GM23338 (cell line): ENCODE measurements at regions not wholly inside any gene's neighbourhood (a gene's known extent, or its start where the extent isn't known, plus 50 kb on each side); places are given as distances from the start of the nearest gene placed in this dataset.

Source experiments
- ATAC-seq: fragments of 200-7000 bp; cut with Tn5 transposase; 3 replicates; pipeline ENCODE4 v1.9.1; 2020
- DNase-seq: peaks from one replicate; pipeline ENCODE4 v3.0.0-alpha.2; 2015; ENCODE audit warnings: low spot score
- H2AFZ ChIP-seq: fragments of 200-600 bp; sonication (generic); 2 replicates; pipeline ENCODE4 v1.8.0; 2016; ENCODE audit warnings: antibody characterized with exemption, mild to moderate bottlenecking, moderate library complexity
- H3F3A ChIP-seq: fragments of 200-600 bp; sonication (generic); replicated peaks from 2 replicates; pipeline ENCODE4 v1.8.0; 2017; ENCODE audit warnings: antibody characterized with exemption, mixed run types, low read depth
- H3K27ac ChIP-seq: fragments of 200-600 bp; sonication (generic); 2 replicates; pipeline ENCODE4 v1.6.1; 2016; ENCODE audit warnings: low read depth
- H3K27me3 ChIP-seq: fragments of 200-600 bp; sonication (generic); 2 replicates; pipeline ENCODE4 v1.8.0; 2016; ENCODE audit warnings: mild to moderate bottlenecking, mixed run types, moderate library complexity; ENCODE audit not compliant: insufficient read depth
- H3K36me3 ChIP-seq: fragments of 200-600 bp; sonication (generic); 2 replicates; pipeline ENCODE4 v1.8.0; 2016; ENCODE audit warnings: mild to moderate bottlenecking; ENCODE audit not compliant: insufficient read depth
- H3K4me1 ChIP-seq: fragments of 200-600 bp; sonication (generic); 2 replicates; pipeline ENCODE4 v1.8.0; 2016; ENCODE audit warnings: mild to moderate bottlenecking, moderate library complexity; ENCODE audit not compliant: insufficient read depth
- H3K4me2 ChIP-seq: fragments of 200-600 bp; sonication (generic); 2 replicates; pipeline ENCODE4 v1.7.1; 2017; ENCODE audit warnings: mixed run types
- H3K4me3 ChIP-seq: fragments of 200-600 bp; sonication (generic); 2 replicates; pipeline ENCODE4 v1.6.1; 2016; ENCODE audit warnings: mixed run types
- H3K79me2 ChIP-seq: fragments of 200-600 bp; sonication (generic); replicated peaks from 2 replicates; pipeline ENCODE4 v1.8.0; 2017; ENCODE audit warnings: mild to moderate bottlenecking; ENCODE audit not compliant: insufficient read depth
- H3K9me2 ChIP-seq: fragments of 200-600 bp; sonication (generic); 2 replicates; pipeline ENCODE4 v1.8.0; 2017; ENCODE audit not compliant: insufficient read depth
- H4K20me1 ChIP-seq: fragments of 200-600 bp; sonication (generic); replicated peaks from 2 replicates; pipeline ENCODE4 v1.8.0; 2017; ENCODE audit warnings: mild to moderate bottlenecking; ENCODE audit not compliant: insufficient read depth
- H3K27ac Mint-ChIP-seq: 2 replicates; pipeline ENCODE4 v1.8.0; 2020; ENCODE audit warnings: inconsistent platforms, mild to moderate bottlenecking, moderate library complexity, mixed read lengths
- H3K27me3 Mint-ChIP-seq: 3 replicates; pipeline ENCODE4 v1.8.0; 2022; ENCODE audit warnings: low read depth, mild to moderate bottlenecking, moderate library complexity, mixed read lengths, inconsistent platforms; ENCODE audit not compliant: insufficient read depth, poor library complexity
- H3K36me3 Mint-ChIP-seq: 3 replicates; pipeline ENCODE4 v1.8.0; 2021; ENCODE audit warnings: low read depth, mild to moderate bottlenecking, inconsistent platforms, moderate library complexity, mixed read lengths
- H3K4me1 Mint-ChIP-seq: 3 replicates; pipeline ENCODE4 v1.8.0; 2020; ENCODE audit warnings: mild to moderate bottlenecking, inconsistent platforms, mixed read lengths
- H3K4me3 Mint-ChIP-seq: 3 replicates; pipeline ENCODE4 v1.8.0; 2021; ENCODE audit warnings: moderate library complexity, mild to moderate bottlenecking, inconsistent platforms, mixed read lengths
- H3K9me3 Mint-ChIP-seq: 3 replicates; pipeline ENCODE4 v1.8.0; 2020; ENCODE audit warnings: moderate library complexity, mild to moderate bottlenecking, inconsistent platforms, mixed read lengths
- CTCF ChIP-seq, 2 experiments: fragments of 200-600 bp in 1 of 2; sonication (generic) in 1 of 2; conservative IDR thresholded peaks; 2 replicates each; pipeline versions ENCODE4 v1.5.1 to v1.6.1; 2016 to 2017; ENCODE audit warnings: antibody characterized with exemption in 2 of 2, low read depth in 2 of 2, mild to moderate bottlenecking in 2 of 2, moderate library complexity in 1 of 2
- EZH2 ChIP-seq: fragments of 200-600 bp; sonication (generic); IDR thresholded peaks from one replicate; pipeline ENCODE4 v1.8.0; 2017; ENCODE audit warnings: antibody characterized with exemption, mild to moderate bottlenecking, low read depth; ENCODE audit not compliant: unreplicated experiment
- EZH2phosphoT487 ChIP-seq: fragments of 200-600 bp; sonication (generic); IDR thresholded peaks from one replicate; pipeline ENCODE4 v1.8.1; 2018; ENCODE audit warnings: antibody characterized with exemption; ENCODE audit not compliant: unreplicated experiment
- NANOG ChIP-seq: IDR thresholded peaks from 2 replicates; pipeline ENCODE4 v1.6.1; 2016; ENCODE audit warnings: antibody characterized with exemption, borderline replicate concordance
- REST ChIP-seq: IDR thresholded peaks from one replicate; pipeline ENCODE4 v1.6.1; 2018; ENCODE audit warnings: antibody characterized with exemption; ENCODE audit not compliant: unreplicated experiment
- STAT1 ChIP-seq: IDR thresholded peaks from one replicate; pipeline ENCODE4 v1.6.1; 2016; ENCODE audit warnings: antibody characterized with exemption; ENCODE audit not compliant: unreplicated experiment
- ZNF114 ChIP-seq: fragments of 250-450 bp; sonication (Bioruptor Pico); IDR thresholded peaks from 2 replicates; pipeline ENCODE4 v1.5.0; 2020; ENCODE audit warnings: mild to moderate bottlenecking, moderate library complexity
- TF ChIP-seq, protein P1 (sequence below): IDR thresholded peaks from 2 replicates; pipeline ENCODE4 v1.6.1; 2016; ENCODE audit warnings: antibody characterized with exemption
- TF ChIP-seq, protein P2 (sequence below): fragments of 250-450 bp; sonication (Bioruptor Pico); IDR thresholded peaks from 2 replicates; pipeline ENCODE4 v1.5.0; 2020; ENCODE audit warnings: mild to moderate bottlenecking, moderate library complexity

DNA sequence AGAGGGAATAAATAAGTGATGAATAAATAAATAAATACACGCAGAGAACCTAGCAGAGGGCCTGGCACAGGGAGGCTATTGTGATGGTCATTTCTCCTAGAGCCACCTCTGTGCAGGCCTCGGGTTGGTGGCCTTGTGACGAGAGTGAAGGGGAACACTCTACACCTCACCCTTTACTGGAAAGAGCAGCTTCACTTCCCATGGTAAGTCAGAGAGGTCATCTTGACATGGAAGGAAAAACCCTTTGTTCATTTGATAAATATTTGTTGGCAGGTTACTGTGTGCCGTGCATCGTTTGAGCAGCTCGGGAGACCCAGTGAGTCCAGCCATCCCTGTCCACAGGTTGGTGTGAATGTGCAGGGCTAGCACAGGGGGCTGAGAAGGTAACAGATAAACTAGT, 70.2 kb upstream of the PODXL start (continued):
- TF ChIP-seq, protein P1, sequence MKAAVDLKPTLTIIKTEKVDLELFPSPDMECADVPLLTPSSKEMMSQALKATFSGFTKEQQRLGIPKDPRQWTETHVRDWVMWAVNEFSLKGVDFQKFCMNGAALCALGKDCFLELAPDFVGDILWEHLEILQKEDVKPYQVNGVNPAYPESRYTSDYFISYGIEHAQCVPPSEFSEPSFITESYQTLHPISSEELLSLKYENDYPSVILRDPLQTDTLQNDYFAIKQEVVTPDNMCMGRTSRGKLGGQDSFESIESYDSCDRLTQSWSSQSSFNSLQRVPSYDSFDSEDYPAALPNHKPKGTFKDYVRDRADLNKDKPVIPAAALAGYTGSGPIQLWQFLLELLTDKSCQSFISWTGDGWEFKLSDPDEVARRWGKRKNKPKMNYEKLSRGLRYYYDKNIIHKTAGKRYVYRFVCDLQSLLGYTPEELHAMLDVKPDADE, result no peak
- TF ChIP-seq ZNF114 (CRISPR knock-in tag), result no peak
- TF ChIP-seq STAT1, result no peak
- TF ChIP-seq CTCF (conservative IDR thresholded peaks at IDR 0.05; ENCODE audit: low read depth in 2 of 2), result no peak
- TF ChIP-seq EZH2, result no peak

DNA sequence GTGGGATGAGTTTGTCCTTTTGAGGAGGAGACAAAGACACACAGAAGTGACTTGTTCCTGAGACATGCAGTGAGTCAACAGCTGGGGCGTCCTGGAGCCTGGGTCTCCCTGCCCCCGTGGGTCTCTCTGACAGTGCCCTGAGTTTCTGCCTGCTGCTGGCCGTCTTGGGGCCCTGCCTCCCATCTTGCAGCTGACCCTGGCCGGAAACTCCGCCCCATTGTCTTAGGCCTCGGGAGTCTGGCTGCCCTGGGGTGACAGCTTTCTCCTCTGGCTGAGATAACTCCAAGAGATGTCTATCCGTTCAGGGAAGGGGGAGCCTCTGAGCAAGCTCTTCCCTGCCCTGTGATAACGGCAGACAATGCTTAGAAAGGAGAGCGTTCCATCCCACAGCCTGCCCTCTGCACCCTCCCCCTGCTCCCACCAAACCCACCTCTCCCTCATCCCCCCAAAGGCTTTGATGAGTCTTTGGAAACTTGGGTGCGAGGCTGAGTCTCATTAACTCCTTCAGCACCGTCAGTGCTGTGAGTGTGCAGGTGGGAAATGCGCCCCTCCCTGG, 69.5 kb upstream of the PODXL start:
- Mint-ChIP-seq H3K36me3 (no peaks in the 10 kb centered on the region; the same call in 2 of the 3 replicates), H3K27me3 (peaks cover 15% of the 10 kb centered on the region), H3K27ac (peak overlapping the region; percentile 81), H3K4me1 (peaks cover 59% of the 10 kb centered on the region), H3K9me3 (no peaks in the 10 kb centered on the region), H3K4me3 (0 out of 3 replicates have a peak overlapping the region, but pooled peaks have one; percentile 12)
- Histone ChIP-seq H3K4me1 (peaks cover 29% of the 10 kb centered on the region), H3K79me2 (no peaks in the 10 kb centered on the region), H3K4me2 (peak overlapping the region; percentile 53), H3K4me3 (no peak overlapping the region; the same call in 1 of the 2 replicates), H3K9me2 (no peaks in the 10 kb centered on the region), H3K36me3 (no peaks in the 10 kb centered on the region), H3K27me3 (no peaks in the 10 kb centered on the region), H2AFZ (no peak overlapping the region), H3K27ac (peak overlapping the region; percentile 71; the same call in 1 of the 2 replicates), H3F3A (peaks cover 5% of the 10 kb centered on the region; the same call in 1 of the 2 replicates), H4K20me1 (no peaks in the 10 kb centered on the region)
- TF ChIP-seq REST (no peak), EZH2phosphoT487 (no peak), NANOG (no peak), CTCF (conservative IDR thresholded peaks at IDR 0.05; ENCODE audit: low read depth in 2 of 2) (peak; percentile 16 to 40; a peak in 2 of 4 replicates)
- TF ChIP-seq, protein P2, sequence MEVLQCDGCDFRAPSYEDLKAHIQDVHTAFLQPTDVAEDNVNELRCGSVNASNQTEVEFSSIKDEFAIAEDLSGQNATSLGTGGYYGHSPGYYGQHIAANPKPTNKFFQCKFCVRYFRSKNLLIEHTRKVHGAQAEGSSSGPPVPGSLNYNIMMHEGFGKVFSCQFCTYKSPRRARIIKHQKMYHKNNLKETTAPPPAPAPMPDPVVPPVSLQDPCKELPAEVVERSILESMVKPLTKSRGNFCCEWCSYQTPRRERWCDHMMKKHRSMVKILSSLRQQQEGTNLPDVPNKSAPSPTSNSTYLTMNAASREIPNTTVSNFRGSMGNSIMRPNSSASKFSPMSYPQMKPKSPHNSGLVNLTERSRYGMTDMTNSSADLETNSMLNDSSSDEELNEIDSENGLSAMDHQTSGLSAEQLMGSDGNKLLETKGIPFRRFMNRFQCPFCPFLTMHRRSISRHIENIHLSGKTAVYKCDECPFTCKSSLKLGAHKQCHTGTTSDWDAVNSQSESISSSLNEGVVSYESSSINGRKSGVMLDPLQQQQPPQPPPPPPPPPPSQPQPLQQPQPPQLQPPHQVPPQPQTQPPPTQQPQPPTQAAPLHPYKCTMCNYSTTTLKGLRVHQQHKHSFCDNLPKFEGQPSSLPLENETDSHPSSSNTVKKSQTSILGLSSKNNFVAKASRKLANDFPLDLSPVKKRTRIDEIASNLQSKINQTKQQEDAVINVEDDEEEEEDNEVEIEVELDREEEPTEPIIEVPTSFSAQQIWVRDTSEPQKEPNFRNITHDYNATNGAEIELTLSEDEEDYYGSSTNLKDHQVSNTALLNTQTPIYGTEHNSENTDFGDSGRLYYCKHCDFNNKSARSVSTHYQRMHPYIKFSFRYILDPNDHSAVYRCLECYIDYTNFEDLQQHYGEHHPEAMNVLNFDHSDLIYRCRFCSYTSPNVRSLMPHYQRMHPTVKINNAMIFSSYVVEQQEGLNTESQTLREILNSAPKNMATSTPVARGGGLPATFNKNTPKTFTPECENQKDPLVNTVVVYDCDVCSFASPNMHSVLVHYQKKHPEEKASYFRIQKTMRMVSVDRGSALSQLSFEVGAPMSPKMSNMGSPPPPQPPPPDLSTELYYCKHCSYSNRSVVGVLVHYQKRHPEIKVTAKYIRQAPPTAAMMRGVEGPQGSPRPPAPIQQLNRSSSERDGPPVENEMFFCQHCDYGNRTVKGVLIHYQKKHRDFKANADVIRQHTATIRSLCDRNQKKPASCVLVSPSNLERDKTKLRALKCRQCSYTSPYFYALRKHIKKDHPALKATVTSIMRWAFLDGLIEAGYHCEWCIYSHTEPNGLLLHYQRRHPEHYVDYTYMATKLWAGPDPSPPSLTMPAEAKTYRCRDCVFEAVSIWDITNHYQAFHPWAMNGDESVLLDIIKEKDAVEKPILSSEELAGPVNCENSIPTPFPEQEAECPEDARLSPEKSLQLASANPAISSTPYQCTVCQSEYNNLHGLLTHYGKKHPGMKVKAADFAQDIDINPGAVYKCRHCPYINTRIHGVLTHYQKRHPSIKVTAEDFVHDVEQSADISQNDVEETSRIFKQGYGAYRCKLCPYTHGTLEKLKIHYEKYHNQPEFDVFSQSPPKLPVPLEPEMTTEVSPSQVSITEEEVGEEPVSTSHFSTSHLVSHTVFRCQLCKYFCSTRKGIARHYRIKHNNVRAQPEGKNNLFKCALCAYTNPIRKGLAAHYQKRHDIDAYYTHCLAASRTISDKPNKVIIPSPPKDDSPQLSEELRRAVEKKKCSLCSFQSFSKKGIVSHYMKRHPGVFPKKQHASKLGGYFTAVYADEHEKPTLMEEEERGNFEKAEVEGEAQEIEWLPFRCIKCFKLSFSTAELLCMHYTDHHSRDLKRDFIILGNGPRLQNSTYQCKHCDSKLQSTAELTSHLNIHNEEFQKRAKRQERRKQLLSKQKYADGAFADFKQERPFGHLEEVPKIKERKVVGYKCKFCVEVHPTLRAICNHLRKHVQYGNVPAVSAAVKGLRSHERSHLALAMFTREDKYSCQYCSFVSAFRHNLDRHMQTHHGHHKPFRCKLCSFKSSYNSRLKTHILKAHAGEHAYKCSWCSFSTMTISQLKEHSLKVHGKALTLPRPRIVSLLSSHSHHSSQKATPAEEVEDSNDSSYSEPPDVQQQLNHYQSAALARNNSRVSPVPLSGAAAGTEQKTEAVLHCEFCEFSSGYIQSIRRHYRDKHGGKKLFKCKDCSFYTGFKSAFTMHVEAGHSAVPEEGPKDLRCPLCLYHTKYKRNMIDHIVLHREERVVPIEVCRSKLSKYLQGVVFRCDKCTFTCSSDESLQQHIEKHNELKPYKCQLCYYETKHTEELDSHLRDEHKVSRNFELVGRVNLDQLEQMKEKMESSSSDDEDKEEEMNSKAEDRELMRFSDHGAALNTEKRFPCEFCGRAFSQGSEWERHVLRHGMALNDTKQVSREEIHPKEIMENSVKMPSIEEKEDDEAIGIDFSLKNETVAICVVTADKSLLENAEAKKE (CRISPR knock-in tag), result peak; percentile 23; the same call in 1 of the 2 replicates
- ATAC-seq (peak; percentile 87), DNase-seq (peak; percentile 89)
